Loucy (cell line): ENCODE measurements at regions not wholly inside any gene's neighbourhood (a gene's known extent, or its start where the extent isn't known, plus 50 kb on each side); places are given as distances from the start of the nearest gene placed in this dataset.

Experiments
- H2AFZ ChIP-seq: fragments of 200-600 bp; sonication (generic); 2 replicates; pipeline ENCODE4 v1.6.0; 2016; ENCODE audit warnings: antibody characterized with exemption, mild to moderate bottlenecking, low read length, moderate library complexity
- H3F3A ChIP-seq: fragments of 200-600 bp; 2 replicates; pipeline ENCODE4 v1.6.0; 2016; ENCODE audit warnings: antibody characterized with exemption, low read depth, mild to moderate bottlenecking
- H3K27me3 ChIP-seq: fragments of 200-600 bp; sonication (generic); 2 replicates; pipeline ENCODE4 v1.6.1; 2014; ENCODE audit warnings: low read length, mild to moderate bottlenecking; ENCODE audit not compliant: insufficient read depth, poor library complexity, severe bottlenecking
- H3K36me3 ChIP-seq: fragments of 200-600 bp; sonication (generic); 2 replicates; pipeline ENCODE4 v1.6.1; 2016; ENCODE audit warnings: low read length; ENCODE audit not compliant: insufficient read depth
- H3K4me1 ChIP-seq: fragments of 200-600 bp; sonication (generic); 2 replicates; pipeline ENCODE4 v1.5.1; 2014; ENCODE audit warnings: low read length, mild to moderate bottlenecking; ENCODE audit not compliant: insufficient read depth, poor library complexity, severe bottlenecking
- H3K4me2 ChIP-seq: fragments of 200-600 bp; sonication (generic); 2 replicates; pipeline ENCODE4 v1.6.0; 2014; ENCODE audit warnings: antibody characterized with exemption, low read length, low read depth, mild to moderate bottlenecking; ENCODE audit not compliant: poor library complexity, severe bottlenecking
- H3K4me3 ChIP-seq: fragments of 200-600 bp; sonication (generic); 2 replicates; pipeline ENCODE4 v1.5.1; 2014; ENCODE audit warnings: low read length, mild to moderate bottlenecking, mixed read lengths; ENCODE audit not compliant: poor library complexity, severe bottlenecking
- H3K79me2 ChIP-seq: fragments of 200-600 bp; sonication (generic); 2 replicates; pipeline ENCODE4 v1.6.1; 2014; ENCODE audit warnings: low read length; ENCODE audit not compliant: insufficient read depth
- H3K9ac ChIP-seq: fragments of 200-600 bp; sonication (generic); 2 replicates; pipeline ENCODE4 v1.6.0; 2014; ENCODE audit warnings: mild to moderate bottlenecking, low read depth, low read length, moderate library complexity; ENCODE audit not compliant: poor library complexity, severe bottlenecking
- H3K9me2 ChIP-seq: fragments of 200-600 bp; sonication (generic); replicated peaks from 2 replicates; pipeline ENCODE4 v1.6.1; 2016; ENCODE audit warnings: low read depth, low read length, mixed read lengths
- H3K9me3 ChIP-seq: fragments of 200-600 bp; sonication (generic); 2 replicates; pipeline ENCODE4 v1.6.1; 2014; ENCODE audit warnings: mild to moderate bottlenecking, antibody characterized with exemption, low read length, low read depth; ENCODE audit not compliant: insufficient read depth
- H4K20me1 ChIP-seq: fragments of 200-600 bp; sonication (generic); 2 replicates; pipeline ENCODE4 v1.6.0; 2014; ENCODE audit warnings: antibody characterized with exemption, low read length, mild to moderate bottlenecking; ENCODE audit not compliant: insufficient read depth, poor library complexity, severe bottlenecking
- CTCF ChIP-seq: fragments of 200-600 bp; sonication (generic); conservative IDR thresholded peaks from 2 replicates; pipeline ENCODE4 v1.5.1; 2014; ENCODE audit warnings: mild to moderate bottlenecking, antibody characterized with exemption, low read length
- EZH2phosphoT487 ChIP-seq: fragments of 200-600 bp; IDR thresholded peaks from 2 replicates; pipeline ENCODE4 v1.6.1; 2018; ENCODE audit warnings: antibody characterized with exemption, mild to moderate bottlenecking, moderate library complexity, borderline replicate concordance

GRCh38 chr3:73955494-73956070, 330.8 kb upstream of the PDZRN3 start:
- no peak overlapping the region for H3K4me3 ChIP-seq
- H4K20me1 ChIP-seq = no peaks in the 10 kb centered on the region
- no peaks in the 10 kb centered on the region for H3K9me3 ChIP-seq
- no peak overlapping the region for H2AFZ ChIP-seq
- no peaks in the 10 kb centered on the region for H3F3A ChIP-seq
- H3K9me2 ChIP-seq = no peaks in the 10 kb centered on the region
- H3K27me3 ChIP-seq = no peaks in the 10 kb centered on the region
- TF ChIP-seq EZH2phosphoT487 = no peak
- H3K9ac ChIP-seq = no peak overlapping the region
- H3K79me2 ChIP-seq = no peaks in the 10 kb centered on the region
- H3K36me3 ChIP-seq = no peaks in the 10 kb centered on the region
- H3K4me1 ChIP-seq = no peaks in the 10 kb centered on the region
- no peak overlapping the region for H3K4me2 ChIP-seq

GRCh38 chr3:73954506-73954905, 329.8 kb upstream of the PDZRN3 start:
- Histone ChIP-seq H3K79me2 (no peaks in the 10 kb centered on the region), H3K4me3 (no peak overlapping the region), H3K4me1 (no peaks in the 10 kb centered on the region), H2AFZ (no peak overlapping the region), H4K20me1 (no peaks in the 10 kb centered on the region), H3K4me2 (no peak overlapping the region), H3K9ac (no peak overlapping the region), H3K27me3 (no peaks in the 10 kb centered on the region), H3K9me3 (no peaks in the 10 kb centered on the region), H3F3A (no peaks in the 10 kb centered on the region), H3K9me2 (no peaks in the 10 kb centered on the region), H3K36me3 (no peaks in the 10 kb centered on the region)
- TF ChIP-seq CTCF = no peak

GRCh38 chr3:73952781-73953180, 328.0 kb upstream of the PDZRN3 start:
- Histone ChIP-seq H3K9me3 (no peaks in the 10 kb centered on the region), H3F3A (no peaks in the 10 kb centered on the region), H2AFZ (no peak overlapping the region), H4K20me1 (no peaks in the 10 kb centered on the region), H3K9ac (no peak overlapping the region), H3K27me3 (no peaks in the 10 kb centered on the region), H3K4me2 (no peak overlapping the region), H3K9me2 (no peaks in the 10 kb centered on the region), H3K79me2 (no peaks in the 10 kb centered on the region), H3K36me3 (no peaks in the 10 kb centered on the region), H3K4me1 (no peaks in the 10 kb centered on the region), H3K4me3 (no peak overlapping the region)
- no peak for TF ChIP-seq EZH2phosphoT487
- TF ChIP-seq CTCF = no peak

GRCh38 chr3:73950865-73951558, 326.3 kb upstream of the PDZRN3 start:
- Histone ChIP-seq H3K9ac (no peak overlapping the region), H3K79me2 (no peaks in the 10 kb centered on the region), H3F3A (no peaks in the 10 kb centered on the region), H3K9me2 (no peaks in the 10 kb centered on the region), H2AFZ (no peak overlapping the region), H3K36me3 (no peaks in the 10 kb centered on the region), H3K4me1 (no peaks in the 10 kb centered on the region), H3K9me3 (no peaks in the 10 kb centered on the region), H3K4me2 (no peak overlapping the region), H3K4me3 (no peak overlapping the region), H3K27me3 (no peaks in the 10 kb centered on the region), H4K20me1 (no peaks in the 10 kb centered on the region)
- TF ChIP-seq EZH2phosphoT487 (no peak), CTCF (no peak)
